ENCODE measurements at regions not wholly inside any gene's neighbourhood (a gene's known extent, or its start where the extent isn't known, plus 50 kb on each side); places are given as distances from the start of the nearest gene placed in this dataset.

DNA sequence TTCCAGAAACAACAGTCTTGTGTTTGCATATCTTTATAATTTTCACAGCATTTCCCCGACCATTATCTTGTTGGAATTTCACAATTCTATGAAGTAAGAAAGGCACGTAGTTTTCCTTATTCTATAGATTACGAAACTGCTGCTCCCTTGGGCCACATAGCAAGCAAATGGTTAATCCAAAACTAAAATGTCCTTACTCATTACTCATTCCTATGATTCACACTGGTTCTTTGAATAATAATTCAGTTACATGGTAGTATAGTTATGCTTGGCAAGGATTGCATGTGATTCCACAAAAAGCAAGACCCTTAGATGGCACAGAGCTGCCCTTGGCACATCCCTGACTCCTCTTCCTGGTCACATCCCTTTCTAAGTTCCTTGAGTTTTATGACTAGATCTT is 51.2 kb downstream of the OR13H1 start:
- no peak for FAIRE-seq
- TF ChIP-seq SPI1 (IDR thresholded peaks at IDR 0.05; ENCODE audit: low read depth, low read length) (no peak), POLR2AphosphoS5 (IDR thresholded peaks at IDR 0.05; ENCODE audit: low read depth, low read length) (no peak), POLR2A (IDR thresholded peaks at IDR 0.05; ENCODE audit: low read depth, low read length) (no peak), TAF1 (IDR thresholded peaks at IDR 0.05; ENCODE audit: low read depth, low read length) (no peak), PAX5 (IDR thresholded peaks at IDR 0.05; ENCODE audit: insufficient read depth, low read length, severe bottlenecking) (no peak), POU2F2 (IDR thresholded peaks at IDR 0.05; ENCODE audit: low read depth, low read length) (no peak)
- no peak for DNase-seq (ENCODE audit: insufficient read length, low spot score)

DNA sequence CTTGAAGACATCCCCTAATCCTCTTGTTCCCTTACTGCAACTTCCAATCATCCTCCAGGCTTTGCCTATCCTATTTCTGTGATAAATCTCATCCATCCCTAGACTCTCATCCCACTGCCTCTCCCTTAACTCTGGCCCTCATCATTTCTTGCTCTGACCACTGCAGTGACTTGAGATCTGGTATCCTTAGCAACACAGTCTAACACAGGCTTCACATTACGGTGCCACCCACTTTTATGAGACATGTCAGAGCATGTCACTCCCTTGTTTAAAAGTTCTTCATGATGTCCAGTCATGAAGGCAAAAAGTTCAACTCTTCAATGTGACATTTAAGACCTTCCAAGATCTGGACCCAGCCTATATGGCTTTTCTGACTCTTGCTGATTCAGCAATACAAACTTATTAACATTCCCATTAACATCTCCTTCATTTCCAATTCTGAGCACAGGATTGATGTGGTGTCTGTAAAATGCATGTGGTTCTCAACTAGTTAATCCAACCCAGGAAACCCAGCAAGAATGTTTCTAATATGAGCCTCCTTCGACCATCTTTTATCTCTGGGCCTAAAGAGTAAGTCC is 64.0 kb downstream of the OR13H1 start:
- DNase-seq (ENCODE audit: insufficient read length, low spot score) (no peak), FAIRE-seq (peak; percentile 66)
- TF ChIP-seq POLR2AphosphoS5 (IDR thresholded peaks at IDR 0.05; ENCODE audit: low read depth, low read length) (no peak), TAF1 (IDR thresholded peaks at IDR 0.05; ENCODE audit: low read depth, low read length) (no peak), PAX5 (IDR thresholded peaks at IDR 0.05; ENCODE audit: insufficient read depth, low read length, severe bottlenecking) (no peak), POU2F2 (IDR thresholded peaks at IDR 0.05; ENCODE audit: low read depth, low read length) (no peak), SPI1 (IDR thresholded peaks at IDR 0.05; ENCODE audit: low read depth, low read length) (no peak), POLR2A (IDR thresholded peaks at IDR 0.05; ENCODE audit: low read depth, low read length) (no peak)

DNA sequence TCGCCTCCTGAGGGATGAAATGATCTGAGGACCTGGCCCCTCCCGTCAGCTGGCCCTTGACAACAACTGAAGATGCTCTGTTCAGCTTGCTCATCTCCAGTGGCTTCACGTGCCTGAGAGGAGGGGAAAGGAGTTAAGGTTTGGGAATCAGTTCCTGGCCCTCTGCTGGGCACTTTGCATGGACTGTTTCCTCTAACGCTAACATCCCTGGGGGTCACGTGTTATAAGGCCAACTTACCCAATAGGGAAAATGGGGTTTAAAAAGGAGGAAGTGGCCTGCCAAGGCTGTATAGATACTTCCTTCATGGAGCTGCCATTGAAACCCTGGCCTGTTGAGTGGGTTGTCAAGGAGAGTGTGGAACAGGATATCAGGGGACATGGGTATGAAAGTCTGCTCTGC is 65.6 kb downstream of the OR13H1 start:
- no peak for FAIRE-seq
- TF ChIP-seq PAX5 (IDR thresholded peaks at IDR 0.05; ENCODE audit: insufficient read depth, low read length, severe bottlenecking) (no peak), POLR2A (IDR thresholded peaks at IDR 0.05; ENCODE audit: low read depth, low read length) (no peak), POU2F2 (IDR thresholded peaks at IDR 0.05; ENCODE audit: low read depth, low read length) (no peak), SPI1 (IDR thresholded peaks at IDR 0.05; ENCODE audit: low read depth, low read length) (no peak), TAF1 (IDR thresholded peaks at IDR 0.05; ENCODE audit: low read depth, low read length) (no peak), POLR2AphosphoS5 (IDR thresholded peaks at IDR 0.05; ENCODE audit: low read depth, low read length) (no peak)

DNA sequence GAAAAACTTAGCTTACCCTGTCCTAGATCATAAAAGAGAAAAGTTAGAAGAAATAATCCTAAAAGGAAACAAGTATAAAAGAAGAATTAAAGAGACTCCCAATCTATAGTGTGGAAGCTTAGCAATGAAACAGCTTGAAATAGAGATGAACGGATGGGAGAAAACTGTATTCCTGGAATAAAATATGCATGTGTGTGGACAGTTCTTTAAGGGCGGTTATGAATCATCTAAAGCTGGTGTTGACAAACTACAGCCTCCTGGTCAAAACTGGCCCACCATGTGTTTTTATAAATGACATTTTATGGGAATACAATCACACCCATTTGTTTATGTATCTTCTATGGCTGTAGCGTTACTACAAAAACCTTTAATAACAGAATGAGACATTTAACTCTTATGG is 69.4 kb downstream of the OR13H1 start:
- TF ChIP-seq PAX5 (IDR thresholded peaks at IDR 0.05; ENCODE audit: insufficient read depth, low read length, severe bottlenecking): no peak
- TF ChIP-seq SPI1 (IDR thresholded peaks at IDR 0.05; ENCODE audit: low read depth, low read length): no peak
- TF ChIP-seq POLR2A (IDR thresholded peaks at IDR 0.05; ENCODE audit: low read depth, low read length): no peak
- no peak for TF ChIP-seq TAF1 (IDR thresholded peaks at IDR 0.05; ENCODE audit: low read depth, low read length)
- no peak for TF ChIP-seq POLR2AphosphoS5 (IDR thresholded peaks at IDR 0.05; ENCODE audit: low read depth, low read length)
- no peak for TF ChIP-seq POU2F2 (IDR thresholded peaks at IDR 0.05; ENCODE audit: low read depth, low read length)
- FAIRE-seq (no peak), DNase-seq (ENCODE audit: insufficient read length, low spot score) (no peak)

More for the DNA sequence above, 65.6 kb downstream of the OR13H1 start:
- DNase-seq (ENCODE audit: insufficient read length, low spot score): no peak

DNA sequence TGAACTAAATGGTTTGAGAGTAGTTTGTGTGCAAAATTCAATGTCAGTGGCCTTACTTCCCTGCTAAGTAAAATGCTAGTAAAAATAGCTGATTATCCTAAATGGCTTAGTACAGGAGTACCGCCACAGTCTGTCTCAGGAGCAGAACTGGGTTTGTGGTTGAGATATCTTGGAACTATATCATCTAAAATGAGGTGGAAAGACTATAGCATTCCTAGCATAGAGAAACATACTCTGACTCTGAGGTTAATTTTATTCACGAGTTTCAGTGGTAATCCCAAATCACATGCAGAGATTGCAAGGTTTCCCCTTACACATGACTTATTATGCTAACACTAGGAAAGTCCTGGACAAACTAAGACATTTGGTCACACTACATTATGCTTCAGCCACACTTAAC is 70.4 kb downstream of the OR13H1 start:
- DNase-seq (ENCODE audit: insufficient read length, low spot score) (no peak), FAIRE-seq (no peak)
- TF ChIP-seq POLR2A (IDR thresholded peaks at IDR 0.05; ENCODE audit: low read depth, low read length) (no peak), POU2F2 (IDR thresholded peaks at IDR 0.05; ENCODE audit: low read depth, low read length) (no peak), PAX5 (IDR thresholded peaks at IDR 0.05; ENCODE audit: insufficient read depth, low read length, severe bottlenecking) (no peak), POLR2AphosphoS5 (IDR thresholded peaks at IDR 0.05; ENCODE audit: low read depth, low read length) (no peak), SPI1 (IDR thresholded peaks at IDR 0.05; ENCODE audit: low read depth, low read length) (no peak), TAF1 (IDR thresholded peaks at IDR 0.05; ENCODE audit: low read depth, low read length) (no peak)

DNA sequence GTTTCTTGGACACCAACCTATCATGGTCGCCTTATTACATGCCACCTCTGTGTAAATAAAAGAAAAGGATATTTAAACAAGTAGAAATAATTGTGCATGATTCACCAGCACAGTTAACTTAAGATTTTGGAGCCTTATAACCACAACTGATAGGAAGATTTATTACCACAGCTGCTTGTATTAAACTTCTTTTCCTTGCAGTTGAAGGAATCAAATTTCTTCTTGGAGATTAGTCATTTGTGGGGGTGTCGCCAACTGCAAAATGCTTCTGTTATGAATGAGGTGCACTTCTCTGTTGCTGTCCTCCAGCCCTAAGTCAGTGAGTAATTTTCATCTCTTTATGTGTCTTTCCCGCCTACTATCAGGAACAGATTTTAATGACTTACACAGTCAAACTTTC is 73.3 kb downstream of the OR13H1 start:
- TF ChIP-seq PAX5 (IDR thresholded peaks at IDR 0.05; ENCODE audit: insufficient read depth, low read length, severe bottlenecking): no peak
- TF ChIP-seq SPI1 (IDR thresholded peaks at IDR 0.05; ENCODE audit: low read depth, low read length): no peak
- TF ChIP-seq TAF1 (IDR thresholded peaks at IDR 0.05; ENCODE audit: low read depth, low read length): no peak
- TF ChIP-seq POLR2AphosphoS5 (IDR thresholded peaks at IDR 0.05; ENCODE audit: low read depth, low read length): no peak
- TF ChIP-seq POLR2A (IDR thresholded peaks at IDR 0.05; ENCODE audit: low read depth, low read length): no peak
- FAIRE-seq (no peak), DNase-seq (ENCODE audit: insufficient read length, low spot score) (no peak)

DNA sequence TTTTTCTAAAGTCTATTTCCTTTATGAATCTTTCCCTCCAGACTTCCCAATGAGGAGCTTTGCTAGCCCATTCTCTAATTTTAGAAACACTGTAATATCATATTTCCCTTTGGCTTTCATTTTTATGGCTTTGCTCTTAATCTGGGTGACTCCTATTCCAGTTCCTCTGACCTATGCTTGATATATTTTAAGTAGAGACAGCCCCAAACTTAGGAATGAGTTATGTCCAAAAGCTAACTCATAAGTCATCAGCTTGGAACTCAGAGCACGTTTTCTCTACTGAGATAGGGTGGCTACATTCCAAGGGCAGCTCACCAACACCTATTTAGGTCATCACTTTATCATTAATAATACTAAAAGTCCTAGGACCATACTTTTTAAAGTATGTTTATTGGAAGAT is 77.8 kb downstream of the OR13H1 start:
- DNase-seq (ENCODE audit: insufficient read length, low spot score): no peak
- FAIRE-seq: no peak
- TF ChIP-seq POU2F2 (IDR thresholded peaks at IDR 0.05; ENCODE audit: low read depth, low read length) (no peak), POLR2AphosphoS5 (IDR thresholded peaks at IDR 0.05; ENCODE audit: low read depth, low read length) (no peak), PAX5 (IDR thresholded peaks at IDR 0.05; ENCODE audit: insufficient read depth, low read length, severe bottlenecking) (no peak), SPI1 (IDR thresholded peaks at IDR 0.05; ENCODE audit: low read depth, low read length) (no peak), TAF1 (IDR thresholded peaks at IDR 0.05; ENCODE audit: low read depth, low read length) (no peak), POLR2A (IDR thresholded peaks at IDR 0.05; ENCODE audit: low read depth, low read length) (no peak)

DNA sequence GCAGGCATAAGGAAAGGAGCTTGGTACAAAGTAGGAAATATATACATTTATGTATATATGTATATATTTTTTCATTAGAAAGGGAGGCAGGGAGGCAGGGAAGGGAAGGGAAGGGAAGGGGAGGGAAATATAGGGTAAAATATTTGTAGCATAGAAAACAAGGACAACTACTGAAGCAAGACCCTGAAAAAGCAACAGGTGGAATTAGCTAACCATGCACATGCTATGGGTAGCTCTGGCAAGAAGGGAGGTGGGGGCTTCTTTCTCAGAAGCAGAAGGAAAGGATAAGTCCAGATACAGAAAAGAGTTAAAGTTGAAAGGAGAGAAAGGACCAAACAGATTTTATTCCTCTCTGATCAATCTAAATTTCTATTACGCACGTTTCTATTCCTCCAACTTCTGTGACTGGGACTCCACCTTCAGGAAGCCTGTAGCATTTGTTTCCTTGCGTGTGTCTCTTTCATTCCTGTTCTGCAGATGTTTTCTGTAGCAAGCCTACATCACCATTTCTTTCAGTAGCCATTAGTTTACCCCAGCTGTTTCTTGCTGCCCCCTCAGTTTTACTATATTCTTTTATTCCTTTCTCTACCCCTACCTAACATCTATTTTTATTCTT is 82.9 kb downstream of the OR13H1 start:
- no peak for TF ChIP-seq POLR2AphosphoS5 (IDR thresholded peaks at IDR 0.05; ENCODE audit: low read depth, low read length)
- TF ChIP-seq POU2F2 (IDR thresholded peaks at IDR 0.05; ENCODE audit: low read depth, low read length): no peak
- no peak for TF ChIP-seq PAX5 (IDR thresholded peaks at IDR 0.05; ENCODE audit: insufficient read depth, low read length, severe bottlenecking)
- TF ChIP-seq SPI1 (IDR thresholded peaks at IDR 0.05; ENCODE audit: low read depth, low read length): no peak
- TF ChIP-seq TAF1 (IDR thresholded peaks at IDR 0.05; ENCODE audit: low read depth, low read length): no peak
- no peak for TF ChIP-seq POLR2A (IDR thresholded peaks at IDR 0.05; ENCODE audit: low read depth, low read length)
- DNase-seq (ENCODE audit: insufficient read length, low spot score) (no peak), FAIRE-seq (no peak)

DNA sequence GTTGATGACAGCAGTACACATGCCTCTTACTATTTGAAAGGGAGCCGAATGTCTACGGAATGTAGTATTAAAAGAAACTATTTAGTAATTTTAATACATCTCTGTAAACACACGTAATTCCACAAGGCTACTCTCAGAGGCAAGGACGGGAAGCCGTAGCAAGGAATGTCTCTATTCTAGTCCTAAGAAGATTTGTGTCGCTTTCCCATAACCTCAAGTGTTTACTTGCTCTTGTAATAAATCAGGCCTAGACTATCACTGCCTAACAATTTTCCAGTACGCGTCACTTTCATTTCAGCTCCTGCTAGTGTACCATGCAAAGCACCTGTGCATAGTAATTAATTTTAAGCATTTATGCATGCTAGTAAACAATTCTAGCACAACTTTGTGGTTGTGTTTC is 86.7 kb downstream of the OR13H1 start:
- TF ChIP-seq POLR2AphosphoS5 (IDR thresholded peaks at IDR 0.05; ENCODE audit: low read depth, low read length) (no peak), TAF1 (IDR thresholded peaks at IDR 0.05; ENCODE audit: low read depth, low read length) (no peak), SPI1 (IDR thresholded peaks at IDR 0.05; ENCODE audit: low read depth, low read length) (no peak), PAX5 (IDR thresholded peaks at IDR 0.05; ENCODE audit: insufficient read depth, low read length, severe bottlenecking) (no peak), POLR2A (IDR thresholded peaks at IDR 0.05; ENCODE audit: low read depth, low read length) (no peak), POU2F2 (IDR thresholded peaks at IDR 0.05; ENCODE audit: low read depth, low read length) (no peak)
- no peak for FAIRE-seq
- DNase-seq (ENCODE audit: insufficient read length, low spot score): no peak
